ENCODE measurements at regions not wholly inside any gene's neighbourhood (a gene's known extent, or its start where the extent isn't known, plus 50 kb on each side); places are given as distances from the start of the nearest gene placed in this dataset.

GRCh38 chr3:18527691-18528090 is 102.6 kb upstream of the SATB1 start:
- peak; percentile 11 for DNase-seq

DNA sequence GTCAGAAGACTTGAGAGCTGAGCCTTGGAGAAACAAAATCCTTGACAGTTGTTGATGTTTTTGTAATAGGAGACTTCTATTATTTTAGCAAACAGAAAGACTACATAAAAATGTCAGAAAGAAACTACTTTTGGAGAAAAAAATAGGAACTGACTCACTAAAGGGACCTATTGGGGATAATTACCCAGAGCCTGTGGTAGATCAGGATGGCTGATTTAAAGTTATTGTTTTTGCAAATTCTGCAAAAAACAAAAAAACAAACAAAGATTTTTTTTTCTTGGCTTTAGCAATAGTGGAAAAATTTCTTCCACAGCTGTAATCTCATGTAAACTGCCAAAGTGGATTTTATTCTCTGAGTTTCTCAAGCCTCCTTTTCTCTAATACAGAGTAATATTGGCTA is 101.5 kb upstream of the SATB1 start:
- no peak for DNase-seq

DNA sequence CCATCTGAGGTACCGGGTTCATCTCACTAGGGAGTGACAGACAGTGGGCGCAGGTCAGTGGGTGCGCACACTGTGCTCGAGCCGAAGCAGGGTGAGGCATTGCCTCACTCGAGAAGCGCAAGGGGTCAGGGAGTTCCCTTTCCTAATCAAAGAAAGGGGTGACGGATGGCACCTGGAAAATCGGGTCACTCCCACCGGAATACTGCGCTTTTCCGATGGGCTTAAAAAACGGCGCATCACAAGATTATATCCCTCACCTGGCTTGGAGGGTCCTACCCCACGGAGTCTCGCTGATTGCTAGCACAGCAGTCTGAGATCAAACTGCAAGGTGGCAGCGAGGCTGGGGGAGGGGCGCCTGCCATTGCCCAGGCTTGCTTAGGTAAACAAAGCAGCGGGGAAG is 91.0 kb upstream of the SATB1 start:
- peak; percentile 2 for DNase-seq

DNA sequence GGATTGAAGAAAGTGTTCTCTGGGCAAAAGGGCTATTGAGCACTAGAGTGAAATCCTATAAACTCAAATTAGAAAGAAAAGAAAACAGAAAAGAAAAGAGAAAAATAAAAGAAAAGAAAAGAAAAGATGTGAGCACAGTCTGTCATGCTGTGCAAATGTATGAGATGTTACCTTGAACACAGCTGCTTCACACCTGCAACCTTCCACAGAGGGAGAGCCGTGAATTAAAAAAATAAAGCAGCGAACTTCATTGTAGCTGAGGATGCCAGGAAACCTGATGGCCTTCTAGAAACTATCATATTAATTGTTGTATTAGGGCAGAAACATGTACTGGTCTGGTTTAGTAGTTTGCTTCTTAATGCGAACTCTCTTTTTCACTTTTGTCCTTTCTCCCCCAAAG is 88.0 kb upstream of the SATB1 start:
- no peak for DNase-seq

DNA sequence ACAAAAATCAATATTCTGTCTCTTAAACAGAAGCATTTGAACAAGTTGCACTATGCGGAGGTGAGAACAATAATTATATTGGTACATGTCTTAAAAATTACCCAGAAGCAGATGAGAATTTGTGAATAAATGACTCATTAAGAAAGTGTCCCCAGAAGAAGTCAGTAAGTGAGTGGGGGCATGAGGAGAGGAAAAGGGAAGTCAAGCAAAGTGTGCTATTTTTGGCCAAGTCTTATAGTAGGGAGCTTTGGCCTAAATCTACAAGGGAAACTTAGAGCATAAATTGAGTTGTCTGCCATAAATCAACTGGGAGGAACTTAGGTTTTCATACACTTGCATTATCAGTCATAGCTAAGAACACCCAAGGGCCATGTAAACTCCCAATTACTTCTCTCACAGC is 86.9 kb upstream of the SATB1 start:
- DNase-seq = no peak

DNA sequence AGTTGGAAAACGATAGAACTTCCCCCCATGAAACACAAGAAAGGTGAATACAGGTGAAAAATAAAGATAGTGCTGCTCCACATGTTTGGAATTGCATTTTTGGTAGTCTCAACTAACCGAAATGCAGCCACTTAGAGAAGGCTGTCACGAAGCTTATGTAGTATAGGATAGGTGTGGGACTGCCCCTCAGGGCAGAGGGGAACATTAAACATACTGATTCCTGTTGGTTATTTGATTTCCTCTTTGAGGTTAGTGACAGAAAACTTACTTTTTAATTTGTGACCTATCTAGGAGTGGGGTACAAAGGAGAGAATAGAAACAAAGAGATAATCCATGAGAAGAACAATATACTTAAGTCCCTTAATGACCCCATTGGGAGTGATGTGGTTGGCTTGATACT is 85.8 kb upstream of the SATB1 start:
- DNase-seq = no peak

DNA sequence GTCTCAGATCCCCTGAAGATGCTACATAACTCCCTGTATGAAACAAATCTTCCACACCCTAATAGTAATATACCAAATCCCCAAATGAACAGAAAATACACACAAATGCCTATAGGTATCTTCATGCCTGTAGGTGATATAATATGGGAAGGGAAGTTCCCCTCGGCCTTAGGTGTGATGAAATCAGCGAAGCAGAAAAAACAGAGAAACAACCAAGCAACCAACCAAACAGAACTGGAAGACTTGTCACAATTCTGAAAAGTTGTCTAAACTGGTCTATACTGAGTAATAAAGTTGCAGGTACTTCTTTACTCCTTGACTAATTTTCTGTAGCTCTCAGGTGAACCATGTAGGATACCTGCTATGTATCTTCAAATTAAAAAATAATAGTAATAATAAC is 82.2 kb upstream of the SATB1 start:
- no peak for DNase-seq

- no peak for DNase-seq
These were observed 79.9 kb upstream of the SATB1 start for GRCh38 chr3:18505056-18505455.

DNA sequence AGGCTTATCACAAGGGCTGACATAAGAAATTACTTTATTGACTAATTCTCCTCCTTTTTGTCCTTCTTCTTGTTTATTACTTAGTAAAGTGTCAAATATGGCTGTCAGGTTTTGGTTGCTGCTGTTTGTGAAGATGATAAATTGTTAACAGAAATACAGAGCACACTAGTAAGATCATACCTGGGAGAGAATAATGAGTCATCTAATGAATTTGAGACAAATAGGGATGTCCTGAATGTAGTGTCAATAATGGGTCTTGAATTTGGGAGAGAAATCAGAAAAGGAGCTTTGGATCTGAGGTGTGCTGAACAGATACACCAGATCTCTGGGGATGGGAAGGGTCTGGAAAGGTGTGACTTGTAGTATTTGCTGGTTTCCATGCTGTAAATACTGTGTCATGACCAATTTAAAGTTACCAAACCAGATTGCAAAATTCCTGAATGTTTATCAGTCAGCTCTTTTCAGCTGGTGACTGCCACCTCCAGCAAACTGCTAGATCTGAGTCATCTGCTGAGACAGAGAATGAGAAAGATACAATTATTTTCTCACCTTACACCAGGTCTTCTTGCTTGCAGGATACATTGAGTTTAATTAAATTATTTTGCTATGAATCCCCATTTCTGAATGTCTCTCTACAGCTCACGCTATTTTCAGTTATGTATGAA is 76.7 kb upstream of the SATB1 start:
- DNase-seq = no peak

DNA sequence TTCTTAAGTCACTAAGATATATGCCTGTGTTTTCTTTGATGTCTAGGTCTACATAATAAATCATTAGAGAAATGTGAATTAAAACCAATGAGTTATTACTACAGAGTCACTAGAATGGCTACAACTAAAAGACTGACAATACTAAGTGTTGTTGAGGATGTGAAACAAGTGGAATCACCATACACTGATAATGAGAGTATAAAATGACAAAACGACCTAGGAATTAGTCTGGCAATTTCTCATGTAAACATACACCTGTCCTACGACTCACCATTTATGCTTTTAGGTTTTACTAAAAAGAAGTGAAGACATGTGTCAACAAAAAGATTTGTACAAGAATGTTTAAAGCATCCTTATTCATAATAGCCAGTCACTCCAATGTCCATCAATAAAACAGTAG is 75.2 kb upstream of the SATB1 start:
- no peak for DNase-seq

GRCh38 chr3:18499301-18499700 is 74.2 kb upstream of the SATB1 start:
- no peak for DNase-seq

GRCh38 chr3:18494251-18494650 is 69.1 kb upstream of the SATB1 start:
- DNase-seq = no peak

DNA sequence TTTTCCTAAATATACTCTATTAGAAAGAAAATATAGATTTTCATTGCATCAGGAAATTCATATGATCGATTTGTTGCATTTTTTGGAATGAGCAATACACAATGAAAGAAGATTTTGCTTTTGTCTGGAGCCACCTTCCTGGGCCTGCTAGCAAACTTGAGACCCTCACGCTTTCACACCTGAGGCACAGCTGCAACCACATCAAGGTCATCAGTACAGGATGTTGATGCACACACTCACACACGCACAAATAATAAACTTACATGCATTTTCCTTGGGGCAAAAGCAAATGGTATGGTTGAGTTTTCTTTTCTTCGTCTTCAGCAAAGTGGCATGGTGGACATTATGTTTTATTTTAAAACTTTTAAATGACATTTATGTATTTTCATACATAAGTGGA is 64.8 kb upstream of the SATB1 start:
- no peak for DNase-seq

DNA sequence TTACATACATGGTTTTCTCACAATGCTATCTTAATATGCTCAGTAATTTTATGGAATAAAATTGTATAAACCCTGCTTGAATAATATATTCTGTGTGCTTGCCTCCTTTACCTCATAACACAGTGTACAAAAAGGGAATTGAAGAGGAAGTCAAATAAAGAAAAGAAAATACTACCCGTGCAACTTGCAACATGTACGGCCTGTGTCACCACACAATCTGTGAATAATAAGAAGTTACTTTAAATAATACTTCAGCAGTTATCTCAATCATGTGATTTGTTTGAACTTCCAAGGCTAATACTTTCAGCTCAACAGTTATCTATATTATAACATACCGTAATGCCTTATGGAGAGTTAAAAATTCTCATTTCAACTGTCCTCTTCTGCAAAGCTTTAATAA is 58.1 kb upstream of the SATB1 start:
- no peak for DNase-seq

DNA sequence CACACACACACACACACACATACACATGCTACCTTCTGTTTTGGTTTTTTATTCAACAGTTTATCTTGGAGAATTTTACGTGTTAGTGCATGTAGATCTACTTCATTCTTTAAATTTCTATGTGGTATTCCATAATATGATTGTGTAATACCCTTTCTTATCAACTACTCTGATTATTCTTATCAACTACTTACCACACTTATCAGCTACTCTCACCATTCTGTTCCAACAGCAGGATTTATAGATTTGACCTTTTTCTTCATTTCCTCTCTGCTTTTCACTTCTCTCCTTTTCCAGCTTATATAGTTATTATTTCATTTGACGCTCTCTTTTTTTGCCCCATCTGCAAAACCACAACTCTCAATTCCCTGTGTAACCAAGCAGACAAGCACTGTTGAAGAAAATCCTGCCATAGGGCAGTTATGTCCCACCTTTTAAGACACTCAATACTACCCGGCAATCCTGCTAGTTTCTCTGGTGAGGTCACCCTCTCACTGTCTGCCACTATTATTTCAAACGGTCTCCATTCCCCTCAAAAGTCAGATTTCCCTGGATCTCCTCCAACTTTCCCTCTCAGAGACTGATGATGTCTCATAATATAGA is 56.9 kb upstream of the SATB1 start:
- no peak for DNase-seq

- DNase-seq = no peak
These were observed 52.5 kb upstream of the SATB1 start for GRCh38 chr3:18477620-18478019.

Data from DMS53 (cell line).